ENCODE measurements at regions not wholly inside any gene's neighbourhood (a gene's known extent, or its start where the extent isn't known, plus 50 kb on each side); places are given as distances from the start of the nearest gene placed in this dataset.

DNA sequence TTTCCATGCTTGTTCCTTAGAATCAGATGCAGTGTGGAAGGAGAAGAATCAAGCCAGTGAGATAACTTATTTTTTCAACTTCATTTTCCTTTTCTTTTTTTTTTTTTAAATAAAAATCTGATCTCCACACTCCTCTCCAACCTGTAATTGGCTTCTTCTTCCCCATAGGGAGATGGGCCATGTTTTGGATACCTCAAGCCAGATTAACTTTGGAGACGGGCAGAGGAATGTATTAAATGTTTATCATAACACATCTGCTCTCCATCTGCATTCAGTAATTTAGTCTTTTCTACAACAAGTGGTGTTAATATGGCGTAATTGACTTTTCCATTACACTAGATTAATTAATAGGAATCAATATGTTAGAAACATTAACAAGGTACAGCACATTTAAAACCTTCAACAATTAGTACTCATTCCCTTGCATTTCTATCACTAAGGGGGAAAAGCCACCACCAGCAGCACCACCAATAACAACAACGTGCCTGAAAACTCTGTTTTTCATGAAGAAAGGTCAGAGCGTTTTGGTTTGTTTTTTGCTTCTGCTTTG is 244.1 kb downstream of the MYCN start (continued):
- TF ChIP-seq, protein P1, sequence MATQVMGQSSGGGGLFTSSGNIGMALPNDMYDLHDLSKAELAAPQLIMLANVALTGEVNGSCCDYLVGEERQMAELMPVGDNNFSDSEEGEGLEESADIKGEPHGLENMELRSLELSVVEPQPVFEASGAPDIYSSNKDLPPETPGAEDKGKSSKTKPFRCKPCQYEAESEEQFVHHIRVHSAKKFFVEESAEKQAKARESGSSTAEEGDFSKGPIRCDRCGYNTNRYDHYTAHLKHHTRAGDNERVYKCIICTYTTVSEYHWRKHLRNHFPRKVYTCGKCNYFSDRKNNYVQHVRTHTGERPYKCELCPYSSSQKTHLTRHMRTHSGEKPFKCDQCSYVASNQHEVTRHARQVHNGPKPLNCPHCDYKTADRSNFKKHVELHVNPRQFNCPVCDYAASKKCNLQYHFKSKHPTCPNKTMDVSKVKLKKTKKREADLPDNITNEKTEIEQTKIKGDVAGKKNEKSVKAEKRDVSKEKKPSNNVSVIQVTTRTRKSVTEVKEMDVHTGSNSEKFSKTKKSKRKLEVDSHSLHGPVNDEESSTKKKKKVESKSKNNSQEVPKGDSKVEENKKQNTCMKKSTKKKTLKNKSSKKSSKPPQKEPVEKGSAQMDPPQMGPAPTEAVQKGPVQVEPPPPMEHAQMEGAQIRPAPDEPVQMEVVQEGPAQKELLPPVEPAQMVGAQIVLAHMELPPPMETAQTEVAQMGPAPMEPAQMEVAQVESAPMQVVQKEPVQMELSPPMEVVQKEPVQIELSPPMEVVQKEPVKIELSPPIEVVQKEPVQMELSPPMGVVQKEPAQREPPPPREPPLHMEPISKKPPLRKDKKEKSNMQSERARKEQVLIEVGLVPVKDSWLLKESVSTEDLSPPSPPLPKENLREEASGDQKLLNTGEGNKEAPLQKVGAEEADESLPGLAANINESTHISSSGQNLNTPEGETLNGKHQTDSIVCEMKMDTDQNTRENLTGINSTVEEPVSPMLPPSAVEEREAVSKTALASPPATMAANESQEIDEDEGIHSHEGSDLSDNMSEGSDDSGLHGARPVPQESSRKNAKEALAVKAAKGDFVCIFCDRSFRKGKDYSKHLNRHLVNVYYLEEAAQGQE (IDR thresholded peaks at IDR 0.05): no peak

DNA sequence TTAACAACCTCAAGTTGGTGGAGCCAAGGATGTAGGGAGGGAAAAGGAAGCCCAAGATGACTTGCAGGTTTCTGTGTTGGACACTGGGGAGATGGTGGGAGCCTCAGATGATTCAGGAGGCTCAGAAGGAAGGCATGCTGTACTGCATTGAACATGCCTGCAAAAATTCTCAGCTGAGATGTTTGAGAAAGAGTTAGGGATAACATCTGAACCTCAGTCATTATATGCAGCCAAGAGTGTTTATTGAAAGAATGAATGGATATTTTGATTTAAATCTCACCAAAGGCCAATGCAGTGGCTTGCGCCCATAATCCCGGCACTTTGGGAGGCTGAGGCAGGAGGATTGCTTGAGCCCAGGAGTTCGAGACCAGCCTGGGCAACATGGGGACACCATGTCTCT is 243.0 kb downstream of the MYCN start:
- Histone ChIP-seq H3K27me3 (ENCODE audit: control insufficient read depth in 4 of 4, insufficient read depth in 4 of 4, low read length in 3 of 4) (no peaks in the 10 kb centered on the region), H3K36me3 (ENCODE audit: control insufficient read depth in 4 of 4, insufficient read depth in 3 of 4, low read depth in 1 of 4, low read length in 3 of 4) (no peaks in the 10 kb centered on the region), H3K27ac (ENCODE audit: low read depth in 1 of 2, low read length in 2 of 2) (no peak overlapping the region), H3K9ac (ENCODE audit: low read depth in 1 of 2, low read length in 2 of 2) (no peak overlapping the region), H3K9me3 (ENCODE audit: control insufficient read depth in 4 of 4, low read length in 3 of 4) (no peaks in the 10 kb centered on the region), H3K4me3 (ENCODE audit: low read depth in 1 of 3, low read length in 3 of 3) (no peak overlapping the region), H3K4me1 (ENCODE audit: control insufficient read depth in 4 of 4, insufficient read depth in 4 of 4, low read length in 3 of 4) (no peaks in the 10 kb centered on the region)
- no peak for DNase-seq (ENCODE audit: low spot score)
- WGBS: 94% methylated on average over 3 of the region's 3 CpGs
- TF ChIP-seq HNF4G (IDR thresholded peaks at IDR 0.05) (no peak), SP1 (IDR thresholded peaks at IDR 0.05) (no peak), NR2F2 (IDR thresholded peaks at IDR 0.05) (no peak), HNF4A (conservative IDR thresholded peaks at IDR 0.05) (no peak)
- TF ChIP-seq, protein P1 (IDR thresholded peaks at IDR 0.05): no peak

DNA sequence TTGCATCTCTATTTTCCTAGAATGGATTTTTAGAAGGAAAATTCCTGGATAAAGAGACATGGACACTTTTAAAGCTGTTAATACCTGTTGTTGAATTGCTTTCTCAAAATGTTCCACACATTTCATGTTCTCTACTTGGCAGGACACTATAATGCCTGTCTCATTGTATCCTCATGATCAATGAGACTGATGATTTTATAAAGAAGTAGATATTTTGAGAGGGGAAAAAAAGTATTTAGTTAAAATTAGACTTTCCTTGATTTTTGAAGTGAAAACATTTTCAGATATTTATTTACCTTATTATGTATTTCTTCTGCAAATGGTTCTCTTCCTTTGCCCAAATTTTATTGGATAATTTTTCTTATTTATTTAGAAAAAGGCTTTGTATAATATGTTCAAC is 242.5 kb downstream of the MYCN start:
- Histone ChIP-seq H3K36me3 (ENCODE audit: control insufficient read depth in 4 of 4, insufficient read depth in 3 of 4, low read depth in 1 of 4, low read length in 3 of 4) (no peaks in the 10 kb centered on the region), H3K4me1 (ENCODE audit: control insufficient read depth in 4 of 4, insufficient read depth in 4 of 4, low read length in 3 of 4) (no peaks in the 10 kb centered on the region), H3K9me3 (ENCODE audit: control insufficient read depth in 4 of 4, low read length in 3 of 4) (no peaks in the 10 kb centered on the region), H3K27me3 (ENCODE audit: control insufficient read depth in 4 of 4, insufficient read depth in 4 of 4, low read length in 3 of 4) (no peaks in the 10 kb centered on the region), H3K4me3 (ENCODE audit: low read depth in 1 of 3, low read length in 3 of 3) (no peak overlapping the region), H3K27ac (ENCODE audit: low read depth in 1 of 2, low read length in 2 of 2) (no peak overlapping the region), H3K9ac (ENCODE audit: low read depth in 1 of 2, low read length in 2 of 2) (no peak overlapping the region)
- DNase-seq (ENCODE audit: low spot score): no peak
- TF ChIP-seq FOXA2 (IDR thresholded peaks at IDR 0.05) (no peak), EGR1 (IDR thresholded peaks at IDR 0.05; ENCODE audit: low read depth in 2 of 2) (no peak), SP1 (IDR thresholded peaks at IDR 0.05) (no peak), HNF4A (conservative IDR thresholded peaks at IDR 0.05) (no peak), HNF4G (IDR thresholded peaks at IDR 0.05) (no peak), NR2F2 (IDR thresholded peaks at IDR 0.05) (no peak), TAF1 (conservative IDR thresholded peaks at IDR 0.05) (no peak)
- TF ChIP-seq, protein P2, sequence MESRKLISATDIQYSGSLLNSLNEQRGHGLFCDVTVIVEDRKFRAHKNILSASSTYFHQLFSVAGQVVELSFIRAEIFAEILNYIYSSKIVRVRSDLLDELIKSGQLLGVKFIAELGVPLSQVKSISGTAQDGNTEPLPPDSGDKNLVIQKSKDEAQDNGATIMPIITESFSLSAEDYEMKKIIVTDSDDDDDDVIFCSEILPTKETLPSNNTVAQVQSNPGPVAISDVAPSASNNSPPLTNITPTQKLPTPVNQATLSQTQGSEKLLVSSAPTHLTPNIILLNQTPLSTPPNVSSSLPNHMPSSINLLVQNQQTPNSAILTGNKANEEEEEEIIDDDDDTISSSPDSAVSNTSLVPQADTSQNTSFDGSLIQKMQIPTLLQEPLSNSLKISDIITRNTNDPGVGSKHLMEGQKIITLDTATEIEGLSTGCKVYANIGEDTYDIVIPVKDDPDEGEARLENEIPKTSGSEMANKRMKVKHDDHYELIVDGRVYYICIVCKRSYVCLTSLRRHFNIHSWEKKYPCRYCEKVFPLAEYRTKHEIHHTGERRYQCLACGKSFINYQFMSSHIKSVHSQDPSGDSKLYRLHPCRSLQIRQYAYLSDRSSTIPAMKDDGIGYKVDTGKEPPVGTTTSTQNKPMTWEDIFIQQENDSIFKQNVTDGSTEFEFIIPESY (IDR thresholded peaks at IDR 0.05): no peak
- TF ChIP-seq, protein P1 (IDR thresholded peaks at IDR 0.05): no peak
- TF ChIP-seq, protein P3, sequence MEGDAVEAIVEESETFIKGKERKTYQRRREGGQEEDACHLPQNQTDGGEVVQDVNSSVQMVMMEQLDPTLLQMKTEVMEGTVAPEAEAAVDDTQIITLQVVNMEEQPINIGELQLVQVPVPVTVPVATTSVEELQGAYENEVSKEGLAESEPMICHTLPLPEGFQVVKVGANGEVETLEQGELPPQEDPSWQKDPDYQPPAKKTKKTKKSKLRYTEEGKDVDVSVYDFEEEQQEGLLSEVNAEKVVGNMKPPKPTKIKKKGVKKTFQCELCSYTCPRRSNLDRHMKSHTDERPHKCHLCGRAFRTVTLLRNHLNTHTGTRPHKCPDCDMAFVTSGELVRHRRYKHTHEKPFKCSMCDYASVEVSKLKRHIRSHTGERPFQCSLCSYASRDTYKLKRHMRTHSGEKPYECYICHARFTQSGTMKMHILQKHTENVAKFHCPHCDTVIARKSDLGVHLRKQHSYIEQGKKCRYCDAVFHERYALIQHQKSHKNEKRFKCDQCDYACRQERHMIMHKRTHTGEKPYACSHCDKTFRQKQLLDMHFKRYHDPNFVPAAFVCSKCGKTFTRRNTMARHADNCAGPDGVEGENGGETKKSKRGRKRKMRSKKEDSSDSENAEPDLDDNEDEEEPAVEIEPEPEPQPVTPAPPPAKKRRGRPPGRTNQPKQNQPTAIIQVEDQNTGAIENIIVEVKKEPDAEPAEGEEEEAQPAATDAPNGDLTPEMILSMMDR (IDR thresholded peaks at IDR 0.05; ENCODE audit: low read depth, low read length, missing input control): no peak
- TF ChIP-seq, protein P4, sequence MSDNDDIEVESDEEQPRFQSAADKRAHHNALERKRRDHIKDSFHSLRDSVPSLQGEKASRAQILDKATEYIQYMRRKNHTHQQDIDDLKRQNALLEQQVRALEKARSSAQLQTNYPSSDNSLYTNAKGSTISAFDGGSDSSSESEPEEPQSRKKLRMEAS (IDR thresholded peaks at IDR 0.05): no peak
